WTC11 (cell line): ENCODE measurements at regions not wholly inside any gene's neighbourhood (a gene's known extent, or its start where the extent isn't known, plus 50 kb on each side); places are given as distances from the start of the nearest gene placed in this dataset.

Experiments used
- CREM ChIP-seq: sonication (generic); formaldehyde crosslinking; IDR thresholded peaks from 2 replicates; pipeline ENCODE4 v1.8.1; 2022; ENCODE audit warnings: mild to moderate bottlenecking, missing genetic modification reagents, moderate library complexity
- KAT7 ChIP-seq: sonication (generic); formaldehyde crosslinking; IDR thresholded peaks from 2 replicates; pipeline ENCODE4 v1.8.1; 2023; ENCODE audit warnings: missing genetic modification reagents, mild to moderate bottlenecking, borderline replicate concordance
- NR2C2 ChIP-seq: sonication (generic); formaldehyde crosslinking; IDR thresholded peaks from 2 replicates; pipeline ENCODE4 v1.8.0; 2022; ENCODE audit warnings: mild to moderate bottlenecking, missing genetic modification reagents
- SP1 ChIP-seq: sonication (generic); formaldehyde crosslinking; conservative IDR thresholded peaks from 2 replicates; pipeline ENCODE4 v1.8.1; 2022; ENCODE audit warnings: missing genetic modification reagents
- STAT6 ChIP-seq: sonication (generic); formaldehyde crosslinking; conservative IDR thresholded peaks from 2 replicates; pipeline ENCODE4 v1.8.1; 2023; ENCODE audit warnings: mild to moderate bottlenecking, low read depth, missing genetic modification reagents, moderate library complexity
- TP53 ChIP-seq: sonication (generic); formaldehyde crosslinking; IDR thresholded peaks from 2 replicates; pipeline ENCODE4 v1.8.1; 2023; ENCODE audit warnings: mild to moderate bottlenecking, missing genetic modification reagents
- ZNF138 ChIP-seq: sonication (generic); formaldehyde crosslinking; conservative IDR thresholded peaks from 2 replicates; pipeline ENCODE4 v1.8.1; 2022; ENCODE audit warnings: mild to moderate bottlenecking, moderate library complexity, missing genetic modification reagents
- ZNF219 ChIP-seq: sonication (generic); formaldehyde crosslinking; IDR thresholded peaks from 2 replicates; pipeline ENCODE4 v1.8.0; 2023; ENCODE audit warnings: missing genetic modification reagents, mild to moderate bottlenecking, borderline replicate concordance
- ZNF263 ChIP-seq: sonication (generic); formaldehyde crosslinking; IDR thresholded peaks from 2 replicates; pipeline ENCODE4 v1.8.1; 2022; ENCODE audit warnings: low read depth, mild to moderate bottlenecking, moderate library complexity, missing genetic modification reagents
- TF ChIP-seq, protein P1 (sequence below): fragments of 200-600 bp; IDR thresholded peaks from 2 replicates; pipeline ENCODE4 v1.8.0; 2022; ENCODE audit warnings: antibody characterized with exemption

- TF ChIP-seq, protein P1, sequence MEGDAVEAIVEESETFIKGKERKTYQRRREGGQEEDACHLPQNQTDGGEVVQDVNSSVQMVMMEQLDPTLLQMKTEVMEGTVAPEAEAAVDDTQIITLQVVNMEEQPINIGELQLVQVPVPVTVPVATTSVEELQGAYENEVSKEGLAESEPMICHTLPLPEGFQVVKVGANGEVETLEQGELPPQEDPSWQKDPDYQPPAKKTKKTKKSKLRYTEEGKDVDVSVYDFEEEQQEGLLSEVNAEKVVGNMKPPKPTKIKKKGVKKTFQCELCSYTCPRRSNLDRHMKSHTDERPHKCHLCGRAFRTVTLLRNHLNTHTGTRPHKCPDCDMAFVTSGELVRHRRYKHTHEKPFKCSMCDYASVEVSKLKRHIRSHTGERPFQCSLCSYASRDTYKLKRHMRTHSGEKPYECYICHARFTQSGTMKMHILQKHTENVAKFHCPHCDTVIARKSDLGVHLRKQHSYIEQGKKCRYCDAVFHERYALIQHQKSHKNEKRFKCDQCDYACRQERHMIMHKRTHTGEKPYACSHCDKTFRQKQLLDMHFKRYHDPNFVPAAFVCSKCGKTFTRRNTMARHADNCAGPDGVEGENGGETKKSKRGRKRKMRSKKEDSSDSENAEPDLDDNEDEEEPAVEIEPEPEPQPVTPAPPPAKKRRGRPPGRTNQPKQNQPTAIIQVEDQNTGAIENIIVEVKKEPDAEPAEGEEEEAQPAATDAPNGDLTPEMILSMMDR = no peak
- TF ChIP-seq CREM (CRISPR knock-in tag) = no peak
- no peak for TF ChIP-seq SP1 (CRISPR knock-in tag)
- TF ChIP-seq NR2C2 (CRISPR knock-in tag) = no peak
- TF ChIP-seq ZNF263 (CRISPR knock-in tag) = no peak
- no peak for TF ChIP-seq ZNF138 (CRISPR knock-in tag)
- no peak for TF ChIP-seq ZNF219 (CRISPR knock-in tag)
- no peak for TF ChIP-seq TP53 (CRISPR knock-in tag)
- TF ChIP-seq KAT7 (CRISPR knock-in tag) = no peak
- no peak for TF ChIP-seq STAT6 (CRISPR knock-in tag)
Observed at GRCh38 chr7:119172043-119172442, 947.5 kb downstream of the ANKRD7 start.
